LoVo (cell line): ENCODE measurements at regions not wholly inside any gene's neighbourhood (a gene's known extent, or its start where the extent isn't known, plus 50 kb on each side); places are given as distances from the start of the nearest gene placed in this dataset.
"Not testable (repeated sequence)": the region's sequence is repeated elsewhere in the genome, so short reads cannot be mapped to it uniquely, and the experiment has no call there.

ENCODE experiments used
- DNase-seq: peaks from one replicate; pipeline ENCODE4 v3.0.0-alpha.2; 2016; ENCODE audit warnings: low spot score

- no peak for DNase-seq
These were observed 72.1 kb downstream of the TMEM212 start for GRCh38 chr3:171915275-171915674.

DNA sequence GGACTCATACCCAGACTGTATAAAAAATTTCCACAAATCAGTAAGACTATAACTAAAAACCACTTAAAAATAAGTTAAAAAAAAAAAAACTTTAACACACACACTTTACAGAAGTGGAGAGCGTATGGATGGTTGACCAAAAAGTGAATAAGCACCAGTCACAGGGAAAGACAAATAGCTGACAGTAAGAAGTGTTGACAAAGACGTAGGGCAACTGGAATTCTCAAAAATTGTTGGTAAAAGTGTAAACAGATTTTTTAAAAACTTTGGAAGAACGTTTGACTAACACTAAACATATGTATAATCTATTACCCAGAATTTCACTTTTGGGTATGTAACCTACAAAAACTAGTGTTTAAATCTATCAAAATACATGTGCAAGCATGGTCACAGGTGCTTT lies 73.7 kb downstream of the TMEM212 start:
- DNase-seq, result no peak

DNA sequence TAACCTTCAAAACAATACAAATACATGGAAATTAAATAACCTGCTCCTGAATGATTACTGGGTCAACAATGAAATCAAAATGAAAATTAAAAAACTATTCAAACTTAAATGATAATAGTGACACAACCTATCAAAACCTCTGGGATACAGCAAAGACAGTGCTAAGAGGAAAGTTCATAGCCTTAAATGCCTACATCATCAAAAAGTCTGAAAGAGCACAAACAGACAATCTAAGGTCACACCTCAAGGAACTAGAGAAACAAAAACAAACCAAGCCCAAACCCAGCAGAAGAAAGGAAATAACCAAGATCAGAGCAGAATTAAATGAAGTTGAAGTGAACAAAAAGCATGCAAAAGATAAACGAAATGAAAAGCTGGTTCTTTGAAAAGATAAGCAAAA lies 79.5 kb downstream of the TMEM212 start:
- DNase-seq, result not testable (repeated sequence)

DNA sequence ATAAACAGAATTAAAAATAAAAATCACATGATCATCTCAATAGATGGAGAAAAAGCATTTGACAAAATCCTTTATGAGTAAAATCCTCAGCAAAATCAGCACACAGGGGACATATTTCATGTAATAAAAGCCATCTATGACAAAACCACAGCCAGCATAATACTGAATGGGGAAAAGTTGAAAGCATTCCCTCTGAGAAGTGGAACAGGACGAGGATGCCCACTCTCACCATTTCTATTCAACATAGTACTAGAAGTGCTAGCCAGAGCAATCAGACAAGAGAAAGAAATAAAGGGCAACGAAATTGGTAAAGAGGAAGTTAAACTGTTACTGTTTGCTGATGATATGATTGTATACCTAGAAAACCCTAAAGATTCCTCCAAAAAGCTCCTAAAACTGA lies 80.5 kb downstream of the TMEM212 start:
- DNase-seq, result not testable (repeated sequence)

- not testable (repeated sequence) for DNase-seq
These were observed 81.7 kb downstream of the TMEM212 start for GRCh38 chr3:171924864-171925263.

- no peak for DNase-seq
These were observed 89.0 kb downstream of the TMEM212 start for GRCh38 chr3:171932153-171932611.

- DNase-seq, result no peak
These were observed 90.3 kb downstream of the TMEM212 start for GRCh38 chr3:171933441-171933840.

GRCh38 chr3:171935261-171936123 lies 92.3 kb downstream of the TMEM212 start:
- peak; percentile 25 for DNase-seq

DNA sequence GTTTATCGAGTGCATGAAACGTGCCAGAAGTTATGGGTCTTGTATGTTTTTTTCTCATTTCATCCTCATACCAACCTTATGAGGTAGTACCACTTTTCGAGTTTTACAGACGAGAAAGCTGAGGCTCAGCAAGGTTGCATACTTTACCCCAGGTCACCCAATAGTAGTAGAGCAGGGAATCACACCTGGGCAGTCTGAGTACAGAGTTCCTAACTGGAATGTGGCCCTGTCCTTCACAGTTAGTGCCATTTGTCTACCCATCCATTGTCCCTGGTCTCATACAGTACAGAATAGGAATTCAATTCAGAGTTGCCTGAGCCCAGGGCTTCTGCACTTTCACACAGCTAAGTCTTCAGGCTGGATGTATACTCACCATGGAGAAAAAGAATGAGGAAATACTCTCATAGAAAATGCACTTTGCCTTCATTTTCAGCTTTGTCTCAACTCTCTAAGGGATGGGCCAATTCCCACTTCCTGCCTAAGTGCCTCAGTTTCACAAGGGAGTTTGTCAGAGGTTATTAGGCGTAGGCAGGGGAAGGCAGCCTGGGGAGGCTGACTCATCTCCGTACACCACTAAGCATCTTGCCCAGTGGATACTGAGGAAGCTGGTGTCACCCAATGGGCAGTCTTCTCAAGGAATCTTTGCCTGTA lies 93.2 kb downstream of the TMEM212 start:
- DNase-seq, result peak; percentile 87

- no peak for DNase-seq
These were observed 96.4 kb downstream of the TMEM212 start for GRCh38 chr3:171939578-171939977.

- no peak for DNase-seq
These were observed 97.1 kb downstream of the TMEM212 start for GRCh38 chr3:171940151-171940649.

- DNase-seq, result peak; percentile 38
These were observed 95.9 kb upstream of the FNDC3B start for GRCh38 chr3:171943262-171944117.

DNA sequence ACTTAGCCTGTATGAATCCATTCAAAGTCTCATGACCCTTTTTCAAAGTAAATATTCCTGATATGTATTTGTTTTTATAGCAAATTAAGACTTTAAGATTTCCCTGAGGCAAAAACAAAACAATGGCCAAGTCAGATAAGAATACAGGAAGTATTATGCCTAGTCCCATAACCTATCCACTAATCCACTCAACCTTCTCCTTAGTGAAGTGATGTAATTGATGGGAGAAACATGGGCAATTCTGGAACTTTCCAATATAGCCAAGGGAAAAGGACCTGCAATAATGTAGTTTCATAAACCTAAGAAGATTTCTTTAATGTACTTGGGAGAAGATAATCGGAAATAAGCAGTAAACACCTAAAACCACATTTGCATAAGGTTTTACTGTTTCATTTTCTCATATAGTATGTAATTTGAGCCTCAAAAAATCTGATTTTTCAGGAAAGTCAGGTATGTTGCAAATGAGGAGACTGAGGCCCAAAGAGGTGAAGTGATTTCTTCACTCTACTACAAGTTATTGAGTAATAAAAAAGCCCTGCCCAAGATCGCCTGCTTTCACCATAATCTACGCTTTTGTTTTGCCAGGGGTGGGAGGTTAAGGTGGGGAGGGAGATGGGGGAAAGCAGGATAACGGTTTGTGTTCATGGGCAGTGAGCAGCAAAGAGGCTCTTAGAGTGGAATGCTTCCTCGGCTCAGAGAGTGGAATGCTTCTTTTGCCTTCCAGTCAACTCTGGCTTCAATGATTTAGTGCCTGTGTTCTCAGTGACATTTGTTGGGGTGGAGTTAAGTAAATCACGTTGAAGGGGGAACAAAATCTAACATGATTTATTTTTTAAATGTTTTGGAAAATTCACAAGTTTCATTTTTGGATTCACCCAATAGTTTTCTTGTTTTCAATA lies 95.0 kb upstream of the FNDC3B start:
- peak; percentile 45 for DNase-seq

- no peak for DNase-seq
These were observed 90.7 kb upstream of the FNDC3B start for GRCh38 chr3:171948674-171949073.

DNA sequence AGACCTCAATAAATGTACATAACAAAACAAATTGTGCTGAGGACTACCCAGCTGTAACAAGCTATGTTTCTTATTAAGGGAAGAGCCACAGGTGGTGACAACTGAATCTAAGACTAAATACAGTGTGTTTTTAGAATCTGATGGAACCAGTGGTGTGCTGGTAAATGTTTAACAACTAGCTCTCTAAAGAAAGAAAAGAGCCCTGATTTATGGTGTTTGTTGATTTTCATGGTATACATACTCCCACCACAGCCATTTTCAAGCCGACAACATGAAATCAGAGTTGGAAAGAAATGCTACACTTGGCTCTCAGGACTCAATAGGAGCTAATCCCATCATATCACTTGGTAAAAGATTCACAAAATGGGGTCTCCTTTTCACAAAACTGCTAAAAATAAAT lies 89.8 kb upstream of the FNDC3B start:
- DNase-seq, result no peak

DNA sequence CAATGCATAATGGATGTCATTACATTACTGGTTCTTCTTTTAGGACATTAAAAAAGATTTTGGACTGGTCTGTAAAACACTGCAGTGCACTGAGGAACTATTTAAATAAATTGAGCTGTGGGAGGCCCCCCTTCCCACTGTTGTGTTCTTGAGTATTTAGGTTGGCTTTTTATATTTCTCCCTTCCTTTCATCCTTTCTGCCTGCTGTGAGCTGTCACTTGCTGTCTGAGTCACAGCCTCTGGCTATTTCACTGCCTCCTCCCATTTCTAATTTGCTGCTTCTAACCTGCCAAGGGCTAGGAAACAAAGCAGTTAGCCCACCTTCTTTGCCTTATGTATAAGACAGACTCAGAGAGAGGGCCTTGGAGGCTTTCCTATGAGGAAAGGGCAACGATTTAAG lies 89.0 kb upstream of the FNDC3B start:
- peak; percentile 23 for DNase-seq

GRCh38 chr3:171951597-171951996 lies 87.8 kb upstream of the FNDC3B start:
- no peak for DNase-seq

DNA sequence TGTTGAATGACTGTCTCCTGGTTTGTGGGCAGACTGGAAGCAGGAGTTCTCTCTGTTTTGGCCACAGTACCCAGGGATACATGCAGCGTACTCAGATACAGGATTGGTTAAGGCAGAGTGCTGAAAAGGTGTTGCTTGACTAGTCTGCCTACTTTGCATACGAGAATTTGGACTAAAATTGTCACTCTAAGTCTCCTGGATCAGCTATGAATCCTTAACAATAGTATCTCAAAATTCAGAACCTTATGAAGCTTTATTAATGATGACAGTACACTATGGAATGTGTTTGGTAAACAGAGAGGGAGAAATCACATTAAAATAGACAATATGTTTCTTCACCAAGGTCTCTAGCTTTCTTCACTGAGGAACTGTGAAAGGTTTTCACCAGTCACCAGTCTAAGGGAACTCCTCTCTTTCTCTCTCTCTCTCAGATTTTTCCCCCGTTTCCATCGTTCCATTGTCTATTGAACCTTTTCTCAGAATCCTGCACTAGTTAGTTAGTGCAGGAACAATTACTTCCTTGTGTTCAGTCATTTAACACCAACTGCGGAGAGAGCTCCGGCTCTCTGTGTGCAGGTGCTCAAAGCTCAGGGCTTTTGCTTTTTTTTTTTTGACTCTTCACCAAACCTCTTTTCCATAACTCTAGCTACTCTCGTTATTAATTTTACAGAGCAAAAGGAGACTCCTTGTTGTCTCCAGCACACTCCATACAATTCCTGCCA lies 85.9 kb upstream of the FNDC3B start:
- no peak for DNase-seq

- no peak for DNase-seq
These were observed 84.5 kb upstream of the FNDC3B start for GRCh38 chr3:171954690-171955383.

- no peak for DNase-seq
These were observed 83.8 kb upstream of the FNDC3B start for GRCh38 chr3:171955598-171955997.
